ENCODE measurements at regions not wholly inside any gene's neighbourhood (a gene's known extent, or its start where the extent isn't known, plus 50 kb on each side); places are given as distances from the start of the nearest gene placed in this dataset.

GRCh38 chr11:39809833-39810232 lies 1649.6 kb downstream of the LRRC4C start:
- TF ChIP-seq CTCF (IDR thresholded peaks at IDR 0.05): no peak
- no peak for TF ChIP-seq POLR2A (IDR thresholded peaks at IDR 0.05)

Data from thyroid gland (tissue), 4 donors.